ENCODE measurements at regions not wholly inside any gene's neighbourhood (a gene's known extent, or its start where the extent isn't known, plus 50 kb on each side); places are given as distances from the start of the nearest gene placed in this dataset.
A peak's percentile ranks its signal among the peaks of the same experiment; 100 is the strongest.
"Not testable (repeated sequence)": the region's sequence is repeated elsewhere in the genome, so short reads cannot be mapped to it uniquely, and the experiment has no call there.

DNA sequence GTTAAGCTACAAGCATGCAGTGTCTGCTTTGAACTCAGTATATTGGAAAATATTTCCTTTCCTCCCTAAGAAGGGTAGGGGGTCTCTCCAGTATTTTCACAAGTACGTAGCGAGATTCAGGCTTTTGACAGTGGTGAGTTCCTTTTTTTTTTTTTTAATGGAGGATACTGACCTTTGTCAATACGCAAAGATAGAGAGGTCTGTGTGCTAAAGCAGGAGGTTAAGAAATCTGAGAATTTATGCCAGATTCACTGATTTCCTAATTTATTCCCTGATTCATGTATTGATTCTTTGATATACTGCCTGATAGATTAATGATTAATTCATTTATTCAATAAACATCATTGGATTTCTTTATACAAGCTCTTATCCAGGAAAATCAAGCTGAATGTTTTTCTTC is 106.7 kb upstream of the CADM1 start:
- Histone ChIP-seq H3K4me3 (ENCODE audit: low read length in 2 of 2) (no peak overlapping the region), H3K4me1 (ENCODE audit: control insufficient read depth, insufficient read depth, low read length) (peaks cover 16% of the 10 kb centered on the region), H3K9me3 (ENCODE audit: control insufficient read depth in 2 of 2, low read length in 2 of 2) (no peaks in the 10 kb centered on the region), H3K9ac (ENCODE audit: low read length in 2 of 2) (no peak overlapping the region), H3K27me3 (ENCODE audit: control insufficient read depth in 1 of 2, insufficient read depth in 2 of 2, low read length in 2 of 2) (no peaks in the 10 kb centered on the region), H3K27ac (ENCODE audit: low read length) (no peak overlapping the region), H3K36me3 (ENCODE audit: control insufficient read depth in 2 of 2, insufficient read depth in 2 of 2, low read length in 2 of 2) (no peaks in the 10 kb centered on the region)

DNA sequence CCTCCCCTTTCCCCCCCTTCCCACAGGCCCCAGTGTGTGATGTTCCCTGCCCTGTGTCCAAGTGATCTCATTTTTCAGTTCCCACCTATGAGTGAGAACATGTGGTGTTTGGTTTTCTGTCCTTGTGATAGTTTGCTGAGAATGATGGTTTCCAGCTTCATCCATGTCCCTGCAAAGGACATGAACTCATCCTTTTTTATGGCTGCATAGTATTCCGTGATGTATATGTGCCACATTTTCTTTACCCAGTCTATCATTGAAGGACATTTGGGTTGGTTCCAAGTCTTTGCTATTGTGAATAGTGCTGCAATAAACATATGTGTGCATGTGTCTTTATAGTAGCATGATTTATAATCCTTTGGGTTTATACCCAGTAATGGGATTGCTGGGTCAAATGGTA is 106.0 kb upstream of the CADM1 start:
- H3K9ac ChIP-seq (ENCODE audit: low read length in 2 of 2); H3K4me3 ChIP-seq (ENCODE audit: low read length in 2 of 2); H3K9me3 ChIP-seq (ENCODE audit: control insufficient read depth in 2 of 2, low read length in 2 of 2); H3K27ac ChIP-seq (ENCODE audit: low read length); H3K36me3 ChIP-seq (ENCODE audit: control insufficient read depth in 2 of 2, insufficient read depth in 2 of 2, low read length in 2 of 2); H3K27me3 ChIP-seq (ENCODE audit: control insufficient read depth in 1 of 2, insufficient read depth in 2 of 2, low read length in 2 of 2): not testable (repeated sequence)
- H3K4me1 ChIP-seq (ENCODE audit: control insufficient read depth, insufficient read depth, low read length) = peaks cover 16% of the 10 kb centered on the region

DNA sequence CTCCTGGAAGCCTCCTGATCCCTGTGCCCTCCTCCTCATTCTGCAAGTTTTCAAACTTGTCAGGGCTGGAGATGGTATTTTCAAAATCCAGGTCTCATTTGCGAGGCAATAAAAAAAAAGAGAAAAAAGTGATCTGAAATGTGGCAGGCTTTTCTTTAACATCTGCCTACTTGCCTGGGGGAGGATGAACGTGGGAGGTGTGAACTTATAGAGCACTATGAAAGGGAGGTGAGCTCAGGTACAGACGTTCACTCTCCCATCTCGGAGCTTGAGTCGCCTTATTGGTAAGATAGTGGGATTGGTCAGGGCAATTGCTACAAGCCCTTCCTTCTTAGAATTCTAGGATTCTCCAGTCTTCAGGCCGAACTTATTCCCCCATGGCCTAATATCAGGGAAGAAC is 104.8 kb upstream of the CADM1 start:
- H3K27me3 ChIP-seq (ENCODE audit: control insufficient read depth in 1 of 2, insufficient read depth in 2 of 2, low read length in 2 of 2) = no peaks in the 10 kb centered on the region
- H3K27ac ChIP-seq (ENCODE audit: low read length) = no peak overlapping the region
- H3K9ac ChIP-seq (ENCODE audit: low read length in 2 of 2) = no peak overlapping the region
- no peaks in the 10 kb centered on the region for H3K36me3 ChIP-seq (ENCODE audit: control insufficient read depth in 2 of 2, insufficient read depth in 2 of 2, low read length in 2 of 2)
- H3K9me3 ChIP-seq (ENCODE audit: control insufficient read depth in 2 of 2, low read length in 2 of 2) = no peaks in the 10 kb centered on the region
- H3K4me3 ChIP-seq (ENCODE audit: low read length in 2 of 2) = no peak overlapping the region
- H3K4me1 ChIP-seq (ENCODE audit: control insufficient read depth, insufficient read depth, low read length) = peaks cover 16% of the 10 kb centered on the region

DNA sequence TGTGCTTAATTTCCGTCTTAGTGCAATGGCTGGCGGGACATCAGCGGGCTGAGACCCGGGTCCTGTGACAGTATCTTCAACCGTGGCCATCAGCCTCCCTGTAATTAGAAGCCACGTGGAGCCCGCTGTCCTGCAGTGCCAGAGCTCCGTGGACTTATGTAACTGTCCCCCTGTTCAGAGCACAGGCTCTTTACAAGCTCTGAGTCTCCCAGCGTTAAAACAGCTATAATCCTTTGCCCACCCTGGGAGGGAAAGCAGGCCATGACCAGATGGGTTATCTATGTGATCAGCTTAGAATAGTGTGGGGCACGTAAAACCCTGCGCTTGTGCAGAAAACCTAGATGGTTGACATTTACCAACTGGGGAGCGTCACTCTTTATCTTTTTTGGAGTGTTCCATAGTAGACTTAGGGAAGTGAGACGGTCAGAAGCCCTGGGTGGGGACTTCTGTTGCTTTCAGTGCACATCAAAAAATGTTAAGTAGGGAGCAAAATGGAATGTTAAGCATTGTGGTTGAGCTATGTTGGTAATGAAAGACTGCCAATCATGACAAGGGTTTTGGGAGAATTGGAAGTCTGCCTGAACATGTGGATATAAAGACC is 103.5 kb upstream of the CADM1 start:
- H3K9me3 ChIP-seq (ENCODE audit: control insufficient read depth in 2 of 2, low read length in 2 of 2) = no peaks in the 10 kb centered on the region
- H3K9ac ChIP-seq (ENCODE audit: low read length in 2 of 2) = no peak overlapping the region
- no peaks in the 10 kb centered on the region for H3K36me3 ChIP-seq (ENCODE audit: control insufficient read depth in 2 of 2, insufficient read depth in 2 of 2, low read length in 2 of 2)
- H3K4me3 ChIP-seq (ENCODE audit: low read length in 2 of 2) = no peak overlapping the region
- no peak overlapping the region for H3K27ac ChIP-seq (ENCODE audit: low read length)
- H3K27me3 ChIP-seq (ENCODE audit: control insufficient read depth in 1 of 2, insufficient read depth in 2 of 2, low read length in 2 of 2) = no peaks in the 10 kb centered on the region
- H3K4me1 ChIP-seq (ENCODE audit: control insufficient read depth, insufficient read depth, low read length) = peaks cover 16% of the 10 kb centered on the region

DNA sequence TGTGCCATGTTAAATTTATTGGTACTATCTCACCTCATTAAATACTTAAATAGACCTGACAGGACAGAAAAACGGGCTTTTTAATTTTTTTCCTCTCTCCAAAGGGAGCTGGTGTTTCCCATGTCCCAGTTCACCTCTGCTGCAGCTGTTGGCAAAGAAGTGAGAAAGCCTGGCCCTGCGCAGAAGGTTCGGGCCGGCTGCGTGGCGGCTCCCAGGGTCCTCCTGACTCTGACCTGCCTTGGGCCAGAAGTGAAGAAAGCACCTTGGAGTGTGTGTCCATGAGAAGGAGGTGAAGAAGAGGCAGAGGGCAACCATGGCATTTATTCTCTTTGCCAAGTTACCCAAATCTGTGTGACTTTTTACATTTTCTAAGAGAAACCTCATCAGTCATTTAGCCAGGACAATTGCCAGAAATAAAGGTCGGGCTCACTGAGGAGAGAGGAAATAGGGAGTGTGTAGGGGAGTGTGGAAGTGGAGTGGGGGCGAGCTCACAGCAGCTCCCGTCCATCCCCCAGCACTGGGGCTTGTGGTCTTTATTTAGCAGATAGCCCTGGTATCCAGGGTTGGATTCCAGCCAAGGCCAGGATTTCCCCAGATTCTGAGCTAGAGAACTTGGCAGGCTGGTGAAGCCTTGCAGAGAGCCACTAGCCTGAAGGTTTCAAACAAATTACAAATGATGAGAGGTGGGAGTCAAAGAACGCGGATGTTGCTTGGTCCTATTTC is 102.4 kb upstream of the CADM1 start:
- H3K9me3 ChIP-seq (ENCODE audit: control insufficient read depth in 2 of 2, low read length in 2 of 2) = no peaks in the 10 kb centered on the region
- no peaks in the 10 kb centered on the region for H3K27me3 ChIP-seq (ENCODE audit: control insufficient read depth in 1 of 2, insufficient read depth in 2 of 2, low read length in 2 of 2)
- H3K4me1 ChIP-seq (ENCODE audit: control insufficient read depth, insufficient read depth, low read length) = peaks cover 16% of the 10 kb centered on the region
- H3K9ac ChIP-seq (ENCODE audit: low read length in 2 of 2) = no peak overlapping the region
- H3K36me3 ChIP-seq (ENCODE audit: control insufficient read depth in 2 of 2, insufficient read depth in 2 of 2, low read length in 2 of 2) = no peaks in the 10 kb centered on the region
- no peak overlapping the region for H3K27ac ChIP-seq (ENCODE audit: low read length)
- peak overlapping the region in 1 of 2 donors; percentile 29 for H3K4me3 ChIP-seq (ENCODE audit: low read length in 2 of 2)

DNA sequence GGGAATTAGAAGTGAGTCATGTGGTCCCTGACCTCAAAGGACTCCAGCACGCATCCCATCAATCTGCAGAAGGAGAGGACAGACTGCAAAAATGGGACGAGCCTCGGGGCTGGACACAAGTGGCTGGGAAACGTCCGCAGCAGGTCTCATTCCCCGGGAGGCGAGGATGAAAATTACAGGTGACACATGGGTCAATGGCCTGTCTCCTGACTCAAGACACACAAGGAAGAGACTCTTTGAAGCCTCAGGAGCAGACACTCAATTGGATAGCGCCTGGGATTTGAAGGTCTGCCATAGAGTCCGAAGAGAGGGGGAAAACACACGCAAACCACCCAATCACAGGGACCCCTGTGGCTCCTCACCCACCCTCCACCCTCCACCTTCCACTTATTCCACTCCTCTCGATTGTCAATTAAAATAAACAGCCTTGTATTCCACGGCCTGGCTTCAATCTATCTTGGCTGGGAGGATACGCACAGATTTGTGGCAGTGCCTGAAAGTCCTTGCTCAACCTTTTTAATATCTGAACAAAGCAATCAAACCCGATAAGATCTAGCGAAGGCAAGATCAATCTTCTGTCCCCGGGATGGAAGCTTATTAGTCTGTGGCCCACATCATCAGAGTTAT is 101.8 kb upstream of the CADM1 start:
- Histone ChIP-seq H3K9me3 (ENCODE audit: control insufficient read depth in 2 of 2, low read length in 2 of 2) (no peaks in the 10 kb centered on the region), H3K36me3 (ENCODE audit: control insufficient read depth in 2 of 2, insufficient read depth in 2 of 2, low read length in 2 of 2) (no peaks in the 10 kb centered on the region), H3K4me3 (ENCODE audit: low read length in 2 of 2) (no peak overlapping the region), H3K27ac (ENCODE audit: low read length) (no peak overlapping the region), H3K9ac (ENCODE audit: low read length in 2 of 2) (no peak overlapping the region), H3K27me3 (ENCODE audit: control insufficient read depth in 1 of 2, insufficient read depth in 2 of 2, low read length in 2 of 2) (no peaks in the 10 kb centered on the region), H3K4me1 (ENCODE audit: control insufficient read depth, insufficient read depth, low read length) (peaks cover 16% of the 10 kb centered on the region)

DNA sequence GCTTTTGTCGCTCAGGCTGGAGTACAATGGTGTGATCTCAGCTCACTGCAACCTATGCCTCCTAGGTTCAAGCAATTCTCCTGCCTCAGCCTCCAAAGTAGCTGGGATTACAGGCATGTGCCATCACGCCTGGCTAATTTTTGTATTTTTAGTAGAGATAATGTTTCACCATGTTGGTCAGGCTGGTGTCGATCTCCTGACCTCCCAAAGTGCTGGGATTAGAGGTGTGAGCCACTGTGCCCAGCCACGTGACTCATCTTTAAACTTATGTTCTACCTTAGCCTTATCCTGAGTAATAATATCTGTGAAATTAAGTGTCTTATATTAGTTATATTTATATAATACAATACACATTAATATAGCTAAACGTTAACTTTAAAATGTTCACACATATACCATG is 101.2 kb upstream of the CADM1 start:
- not testable (repeated sequence) for H3K4me3 ChIP-seq (ENCODE audit: low read length in 2 of 2); H3K27ac ChIP-seq (ENCODE audit: low read length); H3K9me3 ChIP-seq (ENCODE audit: control insufficient read depth in 2 of 2, low read length in 2 of 2); H3K27me3 ChIP-seq (ENCODE audit: control insufficient read depth in 1 of 2, insufficient read depth in 2 of 2, low read length in 2 of 2); H3K36me3 ChIP-seq (ENCODE audit: control insufficient read depth in 2 of 2, insufficient read depth in 2 of 2, low read length in 2 of 2); H3K9ac ChIP-seq (ENCODE audit: low read length in 2 of 2)
- H3K4me1 ChIP-seq (ENCODE audit: control insufficient read depth, insufficient read depth, low read length) = peaks cover 16% of the 10 kb centered on the region

DNA sequence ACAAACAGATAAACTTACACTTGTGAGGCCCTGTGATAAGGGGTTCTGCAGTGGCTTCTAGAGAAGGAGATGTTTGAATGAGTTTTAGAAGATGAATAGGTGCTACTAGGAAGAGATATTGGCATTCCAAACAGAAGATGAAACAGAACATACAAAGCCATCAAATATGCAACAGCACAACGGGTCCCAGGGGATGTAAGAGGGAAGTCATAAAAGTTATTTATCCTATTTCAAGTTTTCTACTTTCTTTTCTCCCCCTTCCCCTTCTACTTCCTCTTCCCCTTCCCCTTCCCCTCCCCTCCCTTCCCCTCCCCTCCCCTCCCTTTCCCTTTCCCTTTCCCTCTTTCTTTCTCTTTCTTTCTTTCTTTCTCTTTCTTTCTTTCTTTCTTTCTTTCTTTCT is 94.9 kb upstream of the CADM1 start:
- Histone ChIP-seq H3K27ac (ENCODE audit: low read length) (no peak overlapping the region), H3K4me1 (ENCODE audit: control insufficient read depth, insufficient read depth, low read length) (no peaks in the 10 kb centered on the region), H3K4me3 (ENCODE audit: low read length in 2 of 2) (no peak overlapping the region), H3K9me3 (ENCODE audit: control insufficient read depth in 2 of 2, low read length in 2 of 2) (no peaks in the 10 kb centered on the region), H3K9ac (ENCODE audit: low read length in 2 of 2) (no peak overlapping the region), H3K27me3 (ENCODE audit: control insufficient read depth in 1 of 2, insufficient read depth in 2 of 2, low read length in 2 of 2) (no peaks in the 10 kb centered on the region), H3K36me3 (ENCODE audit: control insufficient read depth in 2 of 2, insufficient read depth in 2 of 2, low read length in 2 of 2) (no peaks in the 10 kb centered on the region)

DNA sequence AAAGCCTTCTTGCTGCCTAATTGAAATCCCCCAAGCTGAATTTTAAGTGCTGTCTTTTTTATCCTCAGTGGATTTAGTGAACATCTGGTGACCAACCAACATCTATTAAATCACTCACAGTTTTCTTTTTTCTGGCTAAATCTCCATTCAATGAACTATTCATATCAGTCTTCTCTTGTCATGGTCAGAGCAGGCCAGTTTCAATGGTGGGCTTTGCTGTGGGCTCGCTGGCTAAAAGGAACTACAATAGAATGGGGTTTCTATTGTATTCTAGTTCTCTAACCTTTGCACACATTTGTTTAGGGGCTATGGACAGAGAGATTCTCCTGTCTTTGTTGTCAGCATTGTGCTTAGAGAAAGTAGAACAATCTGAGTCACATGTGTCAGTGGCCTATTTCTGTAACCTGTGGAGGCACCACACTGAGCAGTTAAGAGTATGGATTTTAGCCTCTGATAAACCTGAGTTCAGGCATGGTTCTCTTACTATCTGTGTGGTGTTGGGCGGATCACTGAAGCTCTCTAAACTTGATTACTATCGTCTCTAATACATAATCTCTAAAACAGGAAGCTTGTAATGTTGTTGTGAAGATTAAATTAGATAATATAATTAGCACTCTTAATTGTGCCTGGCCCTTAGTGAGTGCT is 94.2 kb upstream of the CADM1 start:
- no peaks in the 10 kb centered on the region for H3K36me3 ChIP-seq (ENCODE audit: control insufficient read depth in 2 of 2, insufficient read depth in 2 of 2, low read length in 2 of 2)
- no peaks in the 10 kb centered on the region for H3K9me3 ChIP-seq (ENCODE audit: control insufficient read depth in 2 of 2, low read length in 2 of 2)
- no peaks in the 10 kb centered on the region for H3K4me1 ChIP-seq (ENCODE audit: control insufficient read depth, insufficient read depth, low read length)
- no peaks in the 10 kb centered on the region for H3K27me3 ChIP-seq (ENCODE audit: control insufficient read depth in 1 of 2, insufficient read depth in 2 of 2, low read length in 2 of 2)
- H3K4me3 ChIP-seq (ENCODE audit: low read length in 2 of 2) = no peak overlapping the region
- H3K9ac ChIP-seq (ENCODE audit: low read length in 2 of 2) = no peak overlapping the region
- H3K27ac ChIP-seq (ENCODE audit: low read length) = no peak overlapping the region

DNA sequence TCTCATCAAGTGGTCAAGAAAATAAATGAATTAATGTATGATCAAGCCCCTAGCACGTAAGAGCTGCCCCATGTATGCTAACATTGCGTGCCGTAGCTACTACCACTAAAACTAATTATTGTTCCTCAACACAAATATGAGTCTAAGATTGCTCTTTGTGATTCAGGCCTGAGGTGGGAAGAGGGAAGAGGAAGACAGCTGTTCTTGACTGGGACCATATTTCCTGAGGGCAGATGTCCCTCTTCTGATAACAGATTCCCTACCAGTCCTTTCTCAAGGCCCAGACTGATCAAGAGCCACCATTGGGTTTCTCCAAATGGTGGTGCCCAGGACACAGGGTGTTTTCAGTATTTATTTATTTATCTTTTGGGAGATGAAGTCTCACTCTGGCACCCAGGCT is 87.2 kb upstream of the CADM1 start:
- Histone ChIP-seq H3K27ac (ENCODE audit: low read length) (no peak overlapping the region), H3K9me3 (ENCODE audit: control insufficient read depth in 2 of 2, low read length in 2 of 2) (peaks cover 3 to 4% of the 10 kb centered on the region in 2 donors), H3K9ac (ENCODE audit: low read length in 2 of 2) (no peak overlapping the region), H3K4me3 (ENCODE audit: low read length in 2 of 2) (no peak overlapping the region), H3K27me3 (ENCODE audit: control insufficient read depth in 1 of 2, insufficient read depth in 2 of 2, low read length in 2 of 2) (no peaks in the 10 kb centered on the region), H3K4me1 (ENCODE audit: control insufficient read depth, insufficient read depth, low read length) (no peaks in the 10 kb centered on the region), H3K36me3 (ENCODE audit: control insufficient read depth in 2 of 2, insufficient read depth in 2 of 2, low read length in 2 of 2) (no peaks in the 10 kb centered on the region)

DNA sequence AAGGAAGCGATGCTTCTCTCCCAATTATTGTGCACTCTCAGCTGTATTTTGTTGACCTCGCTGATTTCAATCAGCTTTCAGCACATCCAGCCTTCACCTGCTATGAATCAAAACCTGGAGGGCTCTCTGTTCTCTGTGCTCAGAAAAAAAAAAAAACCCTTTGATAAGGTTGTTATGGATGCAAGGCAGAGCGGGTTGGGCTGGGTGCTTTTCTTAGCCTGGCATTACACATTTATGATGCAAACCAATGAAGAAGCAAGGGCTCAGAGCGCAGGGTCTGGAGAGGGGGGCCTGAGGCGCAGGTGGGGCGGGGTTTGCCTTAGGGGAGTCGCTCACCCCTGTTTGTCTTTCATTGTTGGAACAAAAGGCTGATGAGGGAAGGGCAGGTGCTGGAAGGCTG is 86.0 kb upstream of the CADM1 start:
- Histone ChIP-seq H3K27me3 (ENCODE audit: control insufficient read depth in 1 of 2, insufficient read depth in 2 of 2, low read length in 2 of 2) (no peaks in the 10 kb centered on the region), H3K9me3 (ENCODE audit: control insufficient read depth in 2 of 2, low read length in 2 of 2) (peaks cover 3 to 4% of the 10 kb centered on the region in 2 donors), H3K27ac (ENCODE audit: low read length) (no peak overlapping the region), H3K36me3 (ENCODE audit: control insufficient read depth in 2 of 2, insufficient read depth in 2 of 2, low read length in 2 of 2) (no peaks in the 10 kb centered on the region), H3K9ac (ENCODE audit: low read length in 2 of 2) (no peak overlapping the region), H3K4me1 (ENCODE audit: control insufficient read depth, insufficient read depth, low read length) (no peaks in the 10 kb centered on the region), H3K4me3 (ENCODE audit: low read length in 2 of 2) (no peak overlapping the region)

Measured in stomach smooth muscle (tissue), 2 donors.